ENCODE measurements at regions not wholly inside any gene's neighbourhood (a gene's known extent, or its start where the extent isn't known, plus 50 kb on each side); places are given as distances from the start of the nearest gene placed in this dataset.

DNA sequence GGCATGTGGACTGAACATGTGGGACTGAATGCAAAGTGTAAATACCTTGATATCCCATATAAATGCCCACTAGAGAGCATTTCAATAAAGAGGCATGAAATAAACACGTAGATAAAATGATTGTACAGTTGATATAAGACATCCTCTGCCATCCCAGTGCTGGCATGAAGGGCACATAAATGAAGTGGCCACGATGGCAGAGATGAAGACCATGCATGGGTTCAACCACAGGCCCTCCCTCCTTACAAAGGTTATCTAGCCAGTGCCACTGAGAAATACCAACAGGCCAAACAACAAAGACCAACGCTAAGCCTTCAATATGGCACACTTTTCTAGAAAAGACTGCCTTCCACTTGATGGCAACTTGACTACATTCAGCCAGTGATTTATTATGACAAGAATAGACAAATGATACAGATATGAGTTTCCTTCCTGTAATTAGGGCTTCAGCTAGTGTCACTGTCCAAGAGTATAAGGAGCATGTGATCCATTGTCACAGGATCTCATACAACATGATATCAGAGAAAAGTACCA, 493.9 kb upstream of the MAP2 start (continued):
- TF ChIP-seq RBBP5 (IDR thresholded peaks at IDR 0.05; ENCODE audit: borderline replicate concordance, low read depth, low read length) (no peak), SUZ12 (IDR thresholded peaks at IDR 0.05; ENCODE audit: low read length) (no peak), NANOG (IDR thresholded peaks at IDR 0.05; ENCODE audit: insufficient read depth, low read depth, low read length, poor library complexity, severe bottlenecking) (no peak), TCF12 (IDR thresholded peaks at IDR 0.05; ENCODE audit: low read depth, low read length) (no peak), RAD21 (IDR thresholded peaks at IDR 0.05 in 1 of 2, conservative IDR thresholded peaks at IDR 0.05 in 1 of 2; ENCODE audit: low read depth in 2 of 2, low read length in 2 of 2) (no peak)
